ENCODE measurements at regions not wholly inside any gene's neighbourhood (a gene's known extent, or its start where the extent isn't known, plus 50 kb on each side); places are given as distances from the start of the nearest gene placed in this dataset.

DNA sequence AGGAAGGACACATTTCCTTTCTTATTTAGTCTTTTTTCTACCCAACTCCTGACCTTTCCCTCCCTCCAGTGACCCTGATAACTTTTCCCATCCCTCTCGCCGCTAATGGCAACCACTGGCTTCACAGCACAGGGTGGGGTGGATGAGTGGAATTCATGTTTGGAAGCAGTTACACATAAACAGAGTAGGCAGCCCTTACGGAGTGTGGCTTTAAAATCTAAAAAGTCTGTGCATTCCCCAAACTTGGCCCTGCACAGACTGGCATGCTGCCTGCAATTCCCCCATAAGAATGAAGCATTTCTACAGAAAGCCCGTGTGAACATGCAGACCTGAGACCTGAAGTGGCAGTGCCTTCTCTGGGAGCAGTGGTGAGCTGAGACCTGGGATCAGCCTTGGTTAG lies 196.7 kb upstream of the ADRA1D start (continued):
- TF ChIP-seq SMC3 (IDR thresholded peaks at IDR 0.05) (no peak), FOSB (CRISPR knock-in tag; IDR thresholded peaks at IDR 0.05) (no peak)

- no peak overlapping the region for H3K27ac ChIP-seq
- H3K4me3 ChIP-seq: no peak overlapping the region
- FAIRE-seq (no peak), ATAC-seq (no peak), DNase-seq (ENCODE audit: low read depth in 1 of 2, low spot score in 1 of 2) (no peak)
- no peak for TF ChIP-seq ZNF302 (CRISPR knock-in tag; IDR thresholded peaks at IDR 0.05)
- no peak for TF ChIP-seq ESRRA (IDR thresholded peaks at IDR 0.05; ENCODE audit: borderline replicate concordance, low read length)
- TF ChIP-seq POLR2AphosphoS2 (conservative IDR thresholded peaks at IDR 0.05; ENCODE audit: low read length): no peak
- TF ChIP-seq PHF8 (IDR thresholded peaks at IDR 0.05; ENCODE audit: borderline replicate concordance, low read depth): no peak
- TF ChIP-seq HOXB5 (CRISPR knock-in tag; IDR thresholded peaks at IDR 0.05): no peak
- TF ChIP-seq KDM5A (IDR thresholded peaks at IDR 0.05): no peak
- no peak for TF ChIP-seq HOXA7 (CRISPR knock-in tag; IDR thresholded peaks at IDR 0.05)
- no peak for TF ChIP-seq HEYL (CRISPR knock-in tag; IDR thresholded peaks at IDR 0.05)
- TF ChIP-seq, protein P1, sequence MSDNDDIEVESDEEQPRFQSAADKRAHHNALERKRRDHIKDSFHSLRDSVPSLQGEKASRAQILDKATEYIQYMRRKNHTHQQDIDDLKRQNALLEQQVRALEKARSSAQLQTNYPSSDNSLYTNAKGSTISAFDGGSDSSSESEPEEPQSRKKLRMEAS (IDR thresholded peaks at IDR 0.05): no peak
- TF ChIP-seq FOSL2 (IDR thresholded peaks at IDR 0.05): no peak
- TF ChIP-seq FOSL2 (CRISPR knock-in tag; IDR thresholded peaks at IDR 0.05): no peak
- no peak for TF ChIP-seq RFX5 (IDR thresholded peaks at IDR 0.05)
- TF ChIP-seq RAD21 (conservative IDR thresholded peaks at IDR 0.05 in 1 of 2, IDR thresholded peaks at IDR 0.05 in 1 of 2): no peak
- no peak for TF ChIP-seq NFE2L2 (conservative IDR thresholded peaks at IDR 0.05; ENCODE audit: low read length)
- no peak for TF ChIP-seq ELK1 (IDR thresholded peaks at IDR 0.05; ENCODE audit: low read depth, low read length)
- H3K4me2 ChIP-seq: no peak overlapping the region
- POLR2A ChIA-PET: no interaction called here
- 66% methylated on average over 2 of the region's 2 CpGs for WGBS (ENCODE audit: missing lambda C conversion rate)
- CTCF ChIA-PET: no interaction called here
- no peaks in the 10 kb centered on the region for H3K9me3 ChIP-seq
- no peaks in the 10 kb centered on the region for H3K4me1 ChIP-seq
Measured at GRCh38 chr20:4445331-4445730, 196.2 kb upstream of the ADRA1D start.

- POLR2A ChIA-PET: no interaction called here
- no peak for FAIRE-seq
- no peak overlapping the region for H3K4me2 ChIP-seq
- TF ChIP-seq JUN (IDR thresholded peaks at IDR 0.05): no peak
- no peak for TF ChIP-seq POLR2A (IDR thresholded peaks at IDR 0.05; ENCODE audit: low read length)
- TF ChIP-seq FOXS1 (CRISPR knock-in tag; IDR thresholded peaks at IDR 0.05): no peak
- no peak for TF ChIP-seq EP300 (IDR thresholded peaks at IDR 0.05)
- no peak for TF ChIP-seq GATA3 (IDR thresholded peaks at IDR 0.05; ENCODE audit: borderline replicate concordance)
- no peak for TF ChIP-seq NFE2L2 (conservative IDR thresholded peaks at IDR 0.05; ENCODE audit: low read length)
- TF ChIP-seq POLR2AphosphoS2 (conservative IDR thresholded peaks at IDR 0.05; ENCODE audit: low read length): no peak
- no peak for TF ChIP-seq KDM1A (IDR thresholded peaks at IDR 0.05; ENCODE audit: low read depth)
- no peak for TF ChIP-seq E2F6 (IDR thresholded peaks at IDR 0.05; ENCODE audit: borderline replicate concordance, low read depth)
- no peak overlapping the region for H3K27ac ChIP-seq
- DNase-seq (ENCODE audit: low read depth in 1 of 2, low spot score in 1 of 2): no peak
- H3K4me1 ChIP-seq: no peaks in the 10 kb centered on the region
- H3K9me3 ChIP-seq: no peaks in the 10 kb centered on the region
- H3K4me3 ChIP-seq: no peak overlapping the region
- no peak for ATAC-seq
- CTCF ChIA-PET: no interaction called here
- WGBS (ENCODE audit: missing lambda C conversion rate): 23% methylated on average over 2 of the region's 2 CpGs
Measured at GRCh38 chr20:4444404-4444803, 195.3 kb upstream of the ADRA1D start.

- WGBS (ENCODE audit: missing lambda C conversion rate): 55% methylated on average over 4 of the region's 4 CpGs
- Histone ChIP-seq H3K27ac (no peak overlapping the region), H3K4me2 (no peak overlapping the region), H3K4me1 (no peaks in the 10 kb centered on the region), H3K4me3 (no peak overlapping the region), H3K9me3 (no peaks in the 10 kb centered on the region)
- TF ChIP-seq RFX5 (IDR thresholded peaks at IDR 0.05): no peak
- TF ChIP-seq HMGXB4 (CRISPR knock-in tag; IDR thresholded peaks at IDR 0.05; ENCODE audit: borderline replicate concordance): no peak
- TF ChIP-seq PHF8 (IDR thresholded peaks at IDR 0.05; ENCODE audit: borderline replicate concordance, low read depth): no peak
- TF ChIP-seq NFE2L2 (conservative IDR thresholded peaks at IDR 0.05; ENCODE audit: low read length): no peak
- DNase-seq (ENCODE audit: low read depth in 1 of 2, low spot score in 1 of 2) (no peak), ATAC-seq (no peak), FAIRE-seq (no peak)
- POLR2A ChIA-PET: no interaction called here
- CTCF ChIA-PET: interaction anchor here (0.6 to 0.9 kb wide), 2 partner anchors 139 to 149 kb away, joined by 4 read pairs; no protein-coding TSS in a partner anchor
Measured at GRCh38 chr20:4443016-4443415, 193.9 kb upstream of the ADRA1D start.

All from A549 (cell line).